ENCODE measurements at regions not wholly inside any gene's neighbourhood (a gene's known extent, or its start where the extent isn't known, plus 50 kb on each side); places are given as distances from the start of the nearest gene placed in this dataset.
"Not testable (repeated sequence)": the region's sequence is repeated elsewhere in the genome, so short reads cannot be mapped to it uniquely, and the experiment has no call there.

GRCh38 chr2:54065411-54065810, 50.0 kb upstream of the ACYP2 start:
- peak; percentile 94 for DNase-seq (ENCODE audit: low read depth)

GRCh38 chr2:54063967-54064535, 51.4 kb upstream of the ACYP2 start:
- no peak for DNase-seq (ENCODE audit: low read depth)

- no peak for DNase-seq (ENCODE audit: low read depth)
Observed at GRCh38 chr2:54062401-54062800, 53.0 kb upstream of the ACYP2 start.

- DNase-seq (ENCODE audit: low read depth): no peak
Observed at GRCh38 chr2:54061272-54061671, 54.1 kb upstream of the ACYP2 start.

- no peak for DNase-seq (ENCODE audit: low read depth)
Observed at GRCh38 chr2:54059986-54060385, 55.4 kb upstream of the ACYP2 start.

GRCh38 chr2:54059504-54059903, 55.9 kb upstream of the ACYP2 start:
- DNase-seq (ENCODE audit: low read depth): no peak

GRCh38 chr2:54058449-54058848, 57.0 kb upstream of the ACYP2 start:
- no peak for DNase-seq (ENCODE audit: low read depth)

GRCh38 chr2:54054774-54055173, 60.6 kb upstream of the ACYP2 start:
- DNase-seq (ENCODE audit: low read depth): no peak

GRCh38 chr2:54054271-54054670, 61.1 kb upstream of the ACYP2 start:
- DNase-seq (ENCODE audit: low read depth): no peak

- DNase-seq (ENCODE audit: low read depth): no peak
Observed at GRCh38 chr2:54053830-54054229, 61.6 kb upstream of the ACYP2 start.

- DNase-seq (ENCODE audit: low read depth): peak; percentile 29
Observed at GRCh38 chr2:54052825-54053718, 62.3 kb upstream of the ACYP2 start.

GRCh38 chr2:54050445-54050844, 65.0 kb upstream of the ACYP2 start:
- no peak for DNase-seq (ENCODE audit: low read depth)

- no peak for DNase-seq (ENCODE audit: low read depth)
Observed at GRCh38 chr2:54049365-54049764, 66.0 kb upstream of the ACYP2 start.

GRCh38 chr2:54048896-54049295, 66.5 kb upstream of the ACYP2 start:
- not testable (repeated sequence) for DNase-seq (ENCODE audit: low read depth)

GRCh38 chr2:54048117-54048785, 67.2 kb upstream of the ACYP2 start:
- no peak for DNase-seq (ENCODE audit: low read depth)

- DNase-seq (ENCODE audit: low read depth): no peak
Observed at GRCh38 chr2:54047658-54048057, 67.8 kb upstream of the ACYP2 start.

- peak; percentile 18 for DNase-seq (ENCODE audit: low read depth)
Observed at GRCh38 chr2:54047091-54047490, 68.3 kb upstream of the ACYP2 start.

GRCh38 chr2:54042897-54043620, 72.3 kb upstream of the PSME4 start:
- DNase-seq (ENCODE audit: low read depth): no peak

GRCh38 chr2:54042341-54042740, 71.5 kb upstream of the PSME4 start:
- DNase-seq (ENCODE audit: low read depth): no peak

GRCh38 chr2:54041135-54041534, 70.3 kb upstream of the PSME4 start:
- DNase-seq (ENCODE audit: low read depth): peak; percentile 49

GRCh38 chr2:54040685-54041084, 69.9 kb upstream of the PSME4 start:
- DNase-seq (ENCODE audit: low read depth): no peak

- no peak for DNase-seq (ENCODE audit: low read depth)
Observed at GRCh38 chr2:54040250-54040649, 69.5 kb upstream of the PSME4 start.

Data from M059J (cell line).